Testis (tissue), 2 donors: ENCODE measurements at regions not wholly inside any gene's neighbourhood (a gene's known extent, or its start where the extent isn't known, plus 50 kb on each side); places are given as distances from the start of the nearest gene placed in this dataset.

ENCODE experiments used
- CTCF ChIP-seq, 3 experiments: fragments of 450-650 bp in 2 of 3; fragments of 200-600 bp in 1 of 3; sonication (generic) in 1 of 3; IDR thresholded peaks; one replicate each; pipeline ENCODE4 v1.5.1; 2016 to 2019; ENCODE audit warnings: antibody characterized with exemption in 3 of 3, mild to moderate bottlenecking in 2 of 3, moderate library complexity in 1 of 3
- POLR2A ChIP-seq: fragments of 450-650 bp; IDR thresholded peaks from one replicate; pipeline ENCODE4 v1.6.1; 2017; ENCODE audit warnings: antibody characterized with exemption, mild to moderate bottlenecking, moderate library complexity

DNA sequence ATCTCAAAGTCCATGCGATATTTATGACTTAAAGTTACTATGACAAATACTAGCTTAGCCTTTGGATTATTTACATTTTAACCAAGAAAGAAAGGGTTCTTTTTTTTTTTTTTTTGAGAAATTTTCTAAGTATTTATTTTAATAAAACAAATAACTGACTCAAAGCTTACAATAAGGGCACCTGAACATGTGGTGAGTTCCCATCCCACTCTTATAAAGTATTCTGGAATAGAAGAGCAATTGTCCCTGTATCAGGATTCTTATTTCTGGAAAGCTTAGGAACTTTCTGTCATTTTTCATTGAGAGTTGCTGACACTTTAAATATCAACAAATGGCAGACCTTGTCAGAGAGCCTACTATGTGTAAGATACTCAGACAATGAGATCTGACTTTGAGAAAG is 686.1 kb upstream of the SOX9 start:
- TF ChIP-seq CTCF (IDR thresholded peaks at IDR 0.05) (no peak), POLR2A (no peak)
